Natural killer cell treated with Interleukin-12 subunit alpha and Interleukin-12 subunit beta and Interleukin-15 and Interleukin-18, amount 100 ng/mL, for 72 hours (primary cell): ENCODE measurements at regions not wholly inside any gene's neighbourhood (a gene's known extent, or its start where the extent isn't known, plus 50 kb on each side); places are given as distances from the start of the nearest gene placed in this dataset.

Experiments used
- ATAC-seq, 2 donors: fragments of 150-1000 bp; cut with Tn5 transposase in 1 of 2; sonication (Bioruptor Pico), chemical (Tn5 transposase) in 1 of 2; 2 replicates each; pipeline ENCODE4 v1.10.0; 2021
- DNase-seq: peaks from one replicate; pipeline ENCODE4 v3.0.0; 2022; ENCODE audit warnings: low spot score
- H3K27ac Mint-ChIP-seq, 2 donors: 1 replicate in 1 of 2; 2 replicates in 1 of 2; pipeline ENCODE4 v1.8.0; 2022; ENCODE audit warnings: mixed read lengths in 2 of 2, mild to moderate bottlenecking in 1 of 2, moderate library complexity in 1 of 2
- H3K27me3 Mint-ChIP-seq, 2 donors: 1 replicate in 1 of 2; 2 replicates in 1 of 2; pipeline ENCODE4 v1.8.0; 2022; ENCODE audit warnings: mixed read lengths in 2 of 2
- H3K36me3 Mint-ChIP-seq: one replicate; pipeline ENCODE4 v1.8.0; 2022; ENCODE audit warnings: mixed read lengths
- H3K4me1 Mint-ChIP-seq, 2 donors: 1 replicate in 1 of 2; 2 replicates in 1 of 2; pipeline ENCODE4 v1.8.0; 2022; ENCODE audit warnings: low read depth in 2 of 2, mixed read lengths in 2 of 2, mild to moderate bottlenecking in 1 of 2
- H3K4me3 Mint-ChIP-seq: one replicate; pipeline ENCODE4 v1.8.0; 2022; ENCODE audit warnings: mixed read lengths
- H3K9me3 Mint-ChIP-seq: 2 replicates; pipeline ENCODE4 v1.8.0; 2022; ENCODE audit warnings: mixed read lengths

GRCh38 chr1:29753771-29754572 is 517.6 kb downstream of the PTPRU start:
- Mint-ChIP-seq H3K4me3 (no peak overlapping the region), H3K27ac (peak overlapping the region in 1 of 2 donors; percentile 47), H3K4me1 (no peaks in the 10 kb centered on the region), H3K9me3 (no peaks in the 10 kb centered on the region), H3K27me3 (peaks cover 17 to 23% of the 10 kb centered on the region in 2 donors), H3K36me3 (no peaks in the 10 kb centered on the region)
- DNase-seq (no peak), ATAC-seq (no peak)

GRCh38 chr1:29753244-29753643 is 516.9 kb downstream of the PTPRU start:
- no peaks in the 10 kb centered on the region for H3K36me3 Mint-ChIP-seq
- no peak for DNase-seq
- H3K4me1 Mint-ChIP-seq = no peaks in the 10 kb centered on the region
- no peak overlapping the region for H3K27ac Mint-ChIP-seq
- no peak for ATAC-seq
- H3K9me3 Mint-ChIP-seq = no peaks in the 10 kb centered on the region
- peaks cover 17 to 23% of the 10 kb centered on the region in 2 donors for H3K27me3 Mint-ChIP-seq
- no peak overlapping the region for H3K4me3 Mint-ChIP-seq

- Mint-ChIP-seq H3K36me3 (no peaks in the 10 kb centered on the region), H3K4me3 (no peak overlapping the region), H3K9me3 (no peaks in the 10 kb centered on the region), H3K27me3 (peaks cover 14 to 23% of the 10 kb centered on the region in 2 donors), H3K4me1 (peaks cover 3% of the 10 kb centered on the region in 2 donors), H3K27ac (no peak overlapping the region)
- ATAC-seq = no peak
- no peak for DNase-seq
Measured at GRCh38 chr1:29752141-29752540, 515.8 kb downstream of the PTPRU start.

- Mint-ChIP-seq H3K4me1 (peaks cover 3 to 4% of the 10 kb centered on the region in 2 donors), H3K27ac (no peak overlapping the region), H3K9me3 (no peaks in the 10 kb centered on the region), H3K4me3 (no peak overlapping the region), H3K36me3 (no peaks in the 10 kb centered on the region), H3K27me3 (peaks cover 10 to 23% of the 10 kb centered on the region in 2 donors)
- ATAC-seq = no peak
- no peak for DNase-seq
Measured at GRCh38 chr1:29749024-29749945, 513.0 kb downstream of the PTPRU start.

- Mint-ChIP-seq H3K27me3 (peaks cover 8 to 26% of the 10 kb centered on the region in 2 donors), H3K36me3 (no peaks in the 10 kb centered on the region), H3K27ac (peak overlapping the region in 1 of 2 donors; percentile 24), H3K4me3 (no peak overlapping the region), H3K4me1 (peaks cover 4 to 6% of the 10 kb centered on the region in 2 donors), H3K9me3 (no peaks in the 10 kb centered on the region)
- no peak for DNase-seq
- peak in 1 of 2 donors; percentile 52 for ATAC-seq
Measured at GRCh38 chr1:29747196-29747595, 510.9 kb downstream of the PTPRU start.

GRCh38 chr1:29746076-29746665 is 509.8 kb downstream of the PTPRU start:
- H3K9me3 Mint-ChIP-seq = no peaks in the 10 kb centered on the region
- ATAC-seq (no peak), DNase-seq (no peak)
- H3K27ac Mint-ChIP-seq = no peak overlapping the region
- peaks cover 5 to 21% of the 10 kb centered on the region in 2 donors for H3K27me3 Mint-ChIP-seq
- H3K4me3 Mint-ChIP-seq = no peak overlapping the region
- H3K4me1 Mint-ChIP-seq = peaks cover 4 to 6% of the 10 kb centered on the region in 2 donors
- H3K36me3 Mint-ChIP-seq = no peaks in the 10 kb centered on the region

GRCh38 chr1:29744684-29745490 is 508.6 kb downstream of the PTPRU start:
- Mint-ChIP-seq H3K27me3 (peaks cover 8 to 19% of the 10 kb centered on the region in 2 donors), H3K36me3 (no peaks in the 10 kb centered on the region), H3K4me3 (no peak overlapping the region), H3K27ac (peak overlapping the region in 1 of 2 donors; percentile 48), H3K4me1 (peaks cover 4 to 6% of the 10 kb centered on the region in 2 donors), H3K9me3 (no peaks in the 10 kb centered on the region)
- ATAC-seq (no peak), DNase-seq (no peak)

GRCh38 chr1:29743931-29744330 is 507.6 kb downstream of the PTPRU start:
- Mint-ChIP-seq H3K9me3 (no peaks in the 10 kb centered on the region), H3K27ac (peak overlapping the region in 1 of 2 donors; percentile 48), H3K4me3 (no peak overlapping the region)

GRCh38 chr1:29743264-29743663 is 506.9 kb downstream of the PTPRU start:
- ATAC-seq (no peak), DNase-seq (no peak)
- Mint-ChIP-seq H3K27ac (no peak overlapping the region), H3K36me3 (no peaks in the 10 kb centered on the region), H3K4me1 (peaks cover 4 to 6% of the 10 kb centered on the region in 2 donors), H3K9me3 (no peaks in the 10 kb centered on the region), H3K4me3 (no peak overlapping the region), H3K27me3 (peaks cover 15 to 19% of the 10 kb centered on the region in 2 donors)

More at GRCh38 chr1:29743931-29744330, 507.6 kb downstream of the PTPRU start:
- peaks cover 4 to 6% of the 10 kb centered on the region in 2 donors for H3K4me1 Mint-ChIP-seq
- peaks cover 13 to 19% of the 10 kb centered on the region in 2 donors for H3K27me3 Mint-ChIP-seq
- DNase-seq (no peak), ATAC-seq (no peak)
- no peaks in the 10 kb centered on the region for H3K36me3 Mint-ChIP-seq

- Mint-ChIP-seq H3K27ac (no peak overlapping the region), H3K4me3 (no peak overlapping the region), H3K4me1 (peaks cover 0 to 4% of the 10 kb centered on the region in 2 donors), H3K27me3 (peaks cover 19 to 21% of the 10 kb centered on the region in 2 donors), H3K9me3 (no peaks in the 10 kb centered on the region), H3K36me3 (no peaks in the 10 kb centered on the region)
- no peak for ATAC-seq
- no peak for DNase-seq
Measured at GRCh38 chr1:29739176-29739575, 502.9 kb downstream of the PTPRU start.

- Mint-ChIP-seq H3K4me3 (no peak overlapping the region), H3K36me3 (no peaks in the 10 kb centered on the region), H3K27ac (no peak overlapping the region), H3K27me3 (peaks cover 21 to 29% of the 10 kb centered on the region in 2 donors), H3K9me3 (no peaks in the 10 kb centered on the region), H3K4me1 (peaks cover 6 to 10% of the 10 kb centered on the region in 2 donors)
- ATAC-seq = no peak
- no peak for DNase-seq
Measured at GRCh38 chr1:29736582-29737188, 500.4 kb downstream of the PTPRU start.

- H3K36me3 Mint-ChIP-seq = no peaks in the 10 kb centered on the region
- peaks cover 9 to 17% of the 10 kb centered on the region in 2 donors for H3K27me3 Mint-ChIP-seq
- H3K4me1 Mint-ChIP-seq = peaks cover 6 to 10% of the 10 kb centered on the region in 2 donors
- H3K4me3 Mint-ChIP-seq = peak overlapping the region; percentile 11
- H3K27ac Mint-ChIP-seq = peak overlapping the region in 1 of 2 donors; percentile 12
- DNase-seq (no peak), ATAC-seq (peak in 1 of 2 donors; percentile 30)
- H3K9me3 Mint-ChIP-seq = no peaks in the 10 kb centered on the region
Measured at GRCh38 chr1:29732453-29732852, 496.1 kb downstream of the PTPRU start.
